ENCODE measurements at regions not wholly inside any gene's neighbourhood (a gene's known extent, or its start where the extent isn't known, plus 50 kb on each side); places are given as distances from the start of the nearest gene placed in this dataset.

- Histone ChIP-seq H3K27ac (ENCODE audit: low read length) (no peak overlapping the region), H3K9me3 (replicated peaks; ENCODE audit: control insufficient read depth, low read depth, low read length) (peaks cover 9% of the 10 kb centered on the region), H3K4me1 (ENCODE audit: control insufficient read depth, insufficient read depth, low read length) (peaks cover 8% of the 10 kb centered on the region), H3K27me3 (ENCODE audit: control insufficient read depth, insufficient read depth, low read length) (peaks cover 5% of the 10 kb centered on the region), H3K4me3 (ENCODE audit: low read length) (no peak overlapping the region), H3K36me3 (ENCODE audit: control insufficient read depth, insufficient read depth, low read length) (no peaks in the 10 kb centered on the region)
- WGBS (ENCODE audit: insufficient coverage), result 85% methylated on average over 3 of the region's 4 CpGs
- no peak for DNase-seq
Measured at GRCh38 chr6:168255283-168255881, 64.2 kb downstream of the DACT2 start.

GRCh38 chr6:168252267-168252666 lies 67.3 kb downstream of the DACT2 start:
- H3K4me3 ChIP-seq (ENCODE audit: low read length), result no peak overlapping the region
- H3K36me3 ChIP-seq (ENCODE audit: control insufficient read depth, insufficient read depth, low read length), result no peaks in the 10 kb centered on the region
- DNase-seq, result no peak
- H3K4me1 ChIP-seq (ENCODE audit: control insufficient read depth, insufficient read depth, low read length), result peaks cover 15% of the 10 kb centered on the region
- 79% methylated on average over 2 of the region's 4 CpGs for WGBS (ENCODE audit: insufficient coverage)
- H3K27me3 ChIP-seq (ENCODE audit: control insufficient read depth, insufficient read depth, low read length), result peaks cover 12% of the 10 kb centered on the region
- H3K27ac ChIP-seq (ENCODE audit: low read length), result no peak overlapping the region
- peaks cover 9% of the 10 kb centered on the region for H3K9me3 ChIP-seq (replicated peaks; ENCODE audit: control insufficient read depth, low read depth, low read length)

GRCh38 chr6:168250250-168250649 lies 69.3 kb downstream of the DACT2 start:
- H3K4me3 ChIP-seq (ENCODE audit: low read length), result no peak overlapping the region
- H3K36me3 ChIP-seq (ENCODE audit: control insufficient read depth, insufficient read depth, low read length), result no peaks in the 10 kb centered on the region
- DNase-seq, result no peak
- H3K4me1 ChIP-seq (ENCODE audit: control insufficient read depth, insufficient read depth, low read length), result peaks cover 15% of the 10 kb centered on the region
- H3K9me3 ChIP-seq (replicated peaks; ENCODE audit: control insufficient read depth, low read depth, low read length), result peaks cover 6% of the 10 kb centered on the region
- peaks cover 11% of the 10 kb centered on the region for H3K27me3 ChIP-seq (ENCODE audit: control insufficient read depth, insufficient read depth, low read length)
- 90% methylated on average over 11 of the region's 11 CpGs for WGBS (ENCODE audit: insufficient coverage)
- no peak overlapping the region for H3K27ac ChIP-seq (ENCODE audit: low read length)

GRCh38 chr6:168249746-168250145 lies 69.8 kb downstream of the DACT2 start:
- no peaks in the 10 kb centered on the region for H3K36me3 ChIP-seq (ENCODE audit: control insufficient read depth, insufficient read depth, low read length)
- peaks cover under 1% of the 10 kb centered on the region for H3K9me3 ChIP-seq (replicated peaks; ENCODE audit: control insufficient read depth, low read depth, low read length)
- WGBS (ENCODE audit: insufficient coverage), result 87% methylated on average over 7 of the region's 13 CpGs
- H3K4me3 ChIP-seq (ENCODE audit: low read length), result no peak overlapping the region
- DNase-seq, result no peak
- H3K4me1 ChIP-seq (ENCODE audit: control insufficient read depth, insufficient read depth, low read length), result peaks cover 15% of the 10 kb centered on the region
- peaks cover 11% of the 10 kb centered on the region for H3K27me3 ChIP-seq (ENCODE audit: control insufficient read depth, insufficient read depth, low read length)
- H3K27ac ChIP-seq (ENCODE audit: low read length), result no peak overlapping the region

- Histone ChIP-seq H3K4me3 (ENCODE audit: low read length) (no peak overlapping the region), H3K27me3 (ENCODE audit: control insufficient read depth, insufficient read depth, low read length) (peaks cover 11% of the 10 kb centered on the region), H3K27ac (ENCODE audit: low read length) (no peak overlapping the region), H3K9me3 (replicated peaks; ENCODE audit: control insufficient read depth, low read depth, low read length) (no peaks in the 10 kb centered on the region), H3K36me3 (ENCODE audit: control insufficient read depth, insufficient read depth, low read length) (no peaks in the 10 kb centered on the region), H3K4me1 (ENCODE audit: control insufficient read depth, insufficient read depth, low read length) (peaks cover 10% of the 10 kb centered on the region)
- DNase-seq, result no peak
- 77% methylated on average over 3 of the region's 9 CpGs for WGBS (ENCODE audit: insufficient coverage)
Measured at GRCh38 chr6:168248148-168248620, 71.4 kb downstream of the DACT2 start.

- peaks cover 6% of the 10 kb centered on the region for H3K4me1 ChIP-seq (ENCODE audit: control insufficient read depth, insufficient read depth, low read length)
- no peak overlapping the region for H3K4me3 ChIP-seq (ENCODE audit: low read length)
- peaks cover 11% of the 10 kb centered on the region for H3K27me3 ChIP-seq (ENCODE audit: control insufficient read depth, insufficient read depth, low read length)
- DNase-seq, result peak; percentile 83
- H3K27ac ChIP-seq (ENCODE audit: low read length), result no peak overlapping the region
- no peaks in the 10 kb centered on the region for H3K36me3 ChIP-seq (ENCODE audit: control insufficient read depth, insufficient read depth, low read length)
- H3K9me3 ChIP-seq (replicated peaks; ENCODE audit: control insufficient read depth, low read depth, low read length), result no peaks in the 10 kb centered on the region
- 30% methylated on average over 8 of the region's 16 CpGs for WGBS (ENCODE audit: insufficient coverage)
Measured at GRCh38 chr6:168247443-168248147, 72.0 kb downstream of the DACT2 start.

GRCh38 chr6:168244961-168245551 lies 74.5 kb downstream of the DACT2 start:
- peaks cover 17% of the 10 kb centered on the region for H3K4me1 ChIP-seq (ENCODE audit: control insufficient read depth, insufficient read depth, low read length)
- H3K27ac ChIP-seq (ENCODE audit: low read length), result no peak overlapping the region
- WGBS (ENCODE audit: insufficient coverage), result 97% methylated on average over 14 of the region's 17 CpGs
- no peak overlapping the region for H3K4me3 ChIP-seq (ENCODE audit: low read length)
- H3K9me3 ChIP-seq (replicated peaks; ENCODE audit: control insufficient read depth, low read depth, low read length), result no peaks in the 10 kb centered on the region
- H3K27me3 ChIP-seq (ENCODE audit: control insufficient read depth, insufficient read depth, low read length), result peaks cover 9% of the 10 kb centered on the region
- DNase-seq, result no peak
- H3K36me3 ChIP-seq (ENCODE audit: control insufficient read depth, insufficient read depth, low read length), result no peaks in the 10 kb centered on the region

GRCh38 chr6:168243812-168244376 lies 75.7 kb downstream of the DACT2 start:
- Histone ChIP-seq H3K27me3 (ENCODE audit: control insufficient read depth, insufficient read depth, low read length) (peaks cover 12% of the 10 kb centered on the region), H3K4me3 (ENCODE audit: low read length) (no peak overlapping the region), H3K36me3 (ENCODE audit: control insufficient read depth, insufficient read depth, low read length) (no peaks in the 10 kb centered on the region), H3K4me1 (ENCODE audit: control insufficient read depth, insufficient read depth, low read length) (peaks cover 27% of the 10 kb centered on the region), H3K27ac (ENCODE audit: low read length) (no peak overlapping the region), H3K9me3 (replicated peaks; ENCODE audit: control insufficient read depth, low read depth, low read length) (no peaks in the 10 kb centered on the region)
- DNase-seq, result no peak
- WGBS (ENCODE audit: insufficient coverage), result 46% methylated on average over 5 of the region's 6 CpGs

- Histone ChIP-seq H3K27ac (ENCODE audit: low read length) (no peak overlapping the region), H3K4me3 (ENCODE audit: low read length) (no peak overlapping the region), H3K36me3 (ENCODE audit: control insufficient read depth, insufficient read depth, low read length) (no peaks in the 10 kb centered on the region), H3K27me3 (ENCODE audit: control insufficient read depth, insufficient read depth, low read length) (peaks cover 6% of the 10 kb centered on the region), H3K9me3 (replicated peaks; ENCODE audit: control insufficient read depth, low read depth, low read length) (no peaks in the 10 kb centered on the region), H3K4me1 (ENCODE audit: control insufficient read depth, insufficient read depth, low read length) (peaks cover 32% of the 10 kb centered on the region)
- 94% methylated on average over 8 of the region's 8 CpGs for WGBS (ENCODE audit: insufficient coverage)
- no peak for DNase-seq
Measured at GRCh38 chr6:168242940-168243225, 76.7 kb downstream of the DACT2 start.

- no peak overlapping the region for H3K27ac ChIP-seq (ENCODE audit: low read length)
- H3K36me3 ChIP-seq (ENCODE audit: control insufficient read depth, insufficient read depth, low read length), result no peaks in the 10 kb centered on the region
- H3K9me3 ChIP-seq (replicated peaks; ENCODE audit: control insufficient read depth, low read depth, low read length), result no peaks in the 10 kb centered on the region
- peaks cover 6% of the 10 kb centered on the region for H3K27me3 ChIP-seq (ENCODE audit: control insufficient read depth, insufficient read depth, low read length)
- no peak for DNase-seq
- H3K4me1 ChIP-seq (ENCODE audit: control insufficient read depth, insufficient read depth, low read length), result peaks cover 27% of the 10 kb centered on the region
- 88% methylated on average over 6 of the region's 9 CpGs for WGBS (ENCODE audit: insufficient coverage)
- no peak overlapping the region for H3K4me3 ChIP-seq (ENCODE audit: low read length)
Measured at GRCh38 chr6:168242111-168242939, 77.3 kb downstream of the DACT2 start.
